WTC11 (cell line): ENCODE measurements at regions not wholly inside any gene's neighbourhood (a gene's known extent, or its start where the extent isn't known, plus 50 kb on each side); places are given as distances from the start of the nearest gene placed in this dataset.

Experiments used
- ATAC-seq: fragments of 200-7000 bp; cut with Tn5 transposase; 2 replicates; pipeline ENCODE4 v1.10.0; 2021; ENCODE audit warnings: mild to moderate bottlenecking, moderate library complexity
- CTCF ChIA-PET: fragments of 300-600 bp; sonication (Branson Sonifier 250); formaldehyde crosslinking; loops from one replicate; lab custom pipeline; 2021; ENCODE audit warnings: antibody characterized with exemption; lab: Charles Lee
- POLR2A ChIA-PET: fragments of 350-600 bp; sonication (Branson Sonifier 250); formaldehyde crosslinking; loops from one replicate; lab custom pipeline; 2021; ENCODE audit warnings: antibody characterized with exemption; lab: Charles Lee
- DNase-seq: peaks from one replicate; pipeline ENCODE4 v3.0.0; 2021; ENCODE audit warnings: low spot score
- H3K27ac Mint-ChIP-seq: 2 replicates; pipeline ENCODE4 v1.8.0; 2021; ENCODE audit warnings: mixed read lengths
- H3K27me3 Mint-ChIP-seq: 2 replicates; pipeline ENCODE4 v1.8.0; 2021; ENCODE audit warnings: low read depth, mild to moderate bottlenecking, moderate library complexity, mixed read lengths
- H3K36me3 Mint-ChIP-seq: 2 replicates; pipeline ENCODE4 v1.8.0; 2021; ENCODE audit warnings: mixed read lengths
- H3K4me1 Mint-ChIP-seq: 2 replicates; pipeline ENCODE4 v1.8.0; 2022; ENCODE audit warnings: mixed read lengths
- H3K4me3 Mint-ChIP-seq: 2 replicates; pipeline ENCODE4 v1.8.0; 2021; ENCODE audit warnings: mild to moderate bottlenecking, moderate library complexity, mixed read lengths
- H3K9me3 Mint-ChIP-seq: 2 replicates; pipeline ENCODE4 v1.8.0; 2021; ENCODE audit warnings: mixed read lengths
- ARID4B ChIP-seq: sonication (generic); formaldehyde crosslinking; IDR thresholded peaks from 2 replicates; pipeline ENCODE4 v1.8.0; 2023; ENCODE audit warnings: missing genetic modification reagents, mild to moderate bottlenecking, borderline replicate concordance
- CREB1 ChIP-seq: sonication (generic); formaldehyde crosslinking; IDR thresholded peaks from 2 replicates; pipeline ENCODE4 v1.8.0; 2023; ENCODE audit warnings: mild to moderate bottlenecking, missing genetic modification reagents
- FOXP1 ChIP-seq: sonication (generic); formaldehyde crosslinking; IDR thresholded peaks from 2 replicates; pipeline ENCODE4 v1.8.0; 2022; ENCODE audit warnings: missing genetic modification reagents, mild to moderate bottlenecking, moderate library complexity, borderline replicate concordance
- JAZF1 ChIP-seq: fragments of 250-450 bp; sonication (Bioruptor Pico); IDR thresholded peaks from 2 replicates; pipeline ENCODE4 v1.9.0; 2021; ENCODE audit warnings: moderate library complexity, mild to moderate bottlenecking, inconsistent platforms
- MLX ChIP-seq: sonication (generic); formaldehyde crosslinking; IDR thresholded peaks from 2 replicates; pipeline ENCODE4 v1.8.1; 2023; ENCODE audit warnings: mild to moderate bottlenecking, missing genetic modification reagents, moderate library complexity
- NR1H2 ChIP-seq: sonication (generic); formaldehyde crosslinking; IDR thresholded peaks from 2 replicates; pipeline ENCODE4 v1.9.0; 2021; ENCODE audit warnings: mild to moderate bottlenecking, moderate library complexity, missing genetic modification reagents
- OVOL2 ChIP-seq: fragments of 250-450 bp; sonication (Bioruptor Pico); IDR thresholded peaks from 2 replicates; pipeline ENCODE4 v1.9.0; 2021; ENCODE audit warnings: mild to moderate bottlenecking, borderline replicate concordance
- PRDM15 ChIP-seq: sonication (generic); formaldehyde crosslinking; IDR thresholded peaks from 2 replicates; pipeline ENCODE4 v1.8.0; 2022; ENCODE audit warnings: missing genetic modification reagents
- SMAD4 ChIP-seq: sonication (generic); formaldehyde crosslinking; IDR thresholded peaks from 2 replicates; pipeline ENCODE4 v1.8.0; 2022; ENCODE audit warnings: mild to moderate bottlenecking, missing genetic modification reagents
- TEAD4 ChIP-seq: sonication (generic); formaldehyde crosslinking; IDR thresholded peaks from 2 replicates; pipeline ENCODE4 v1.8.0; 2022; ENCODE audit warnings: mild to moderate bottlenecking, missing genetic modification reagents
- USF1 ChIP-seq: sonication (generic); formaldehyde crosslinking; IDR thresholded peaks from 2 replicates; pipeline ENCODE4 v1.8.0; 2022; ENCODE audit warnings: mild to moderate bottlenecking, missing genetic modification reagents
- ZNF121 ChIP-seq: sonication (generic); formaldehyde crosslinking; IDR thresholded peaks from 2 replicates; pipeline ENCODE4 v1.8.0; 2023; ENCODE audit warnings: missing genetic modification reagents

GRCh38 chr14:40889126-40889525, 717.5 kb upstream of the LRFN5 start:
- no peak for DNase-seq
- H3K4me3 Mint-ChIP-seq, result no peak overlapping the region
- peaks cover 5% of the 10 kb centered on the region for H3K9me3 Mint-ChIP-seq
- no peak overlapping the region for H3K27ac Mint-ChIP-seq
- TF ChIP-seq OVOL2 (CRISPR knock-in tag), result no peak
- H3K4me1 Mint-ChIP-seq, result no peaks in the 10 kb centered on the region
- no peak for ATAC-seq
- no peaks in the 10 kb centered on the region for H3K36me3 Mint-ChIP-seq
- ChIA-PET CTCF (no interaction called here), POLR2A (no interaction called here)
- no peaks in the 10 kb centered on the region; the same call in 1 of the 2 replicates for H3K27me3 Mint-ChIP-seq

- Mint-ChIP-seq H3K27ac (no peak overlapping the region), H3K27me3 (no peaks in the 10 kb centered on the region; the same call in 1 of the 2 replicates), H3K9me3 (peaks cover 5% of the 10 kb centered on the region), H3K4me1 (peaks cover 5% of the 10 kb centered on the region; the same call in 1 of the 2 replicates)
- CTCF ChIA-PET, result no interaction called here
- POLR2A ChIA-PET, result no interaction called here
- no peak for ATAC-seq
- no peak for TF ChIP-seq JAZF1 (CRISPR knock-in tag)
- no peak for TF ChIP-seq NR1H2 (CRISPR knock-in tag)
- no peak for TF ChIP-seq SMAD4
- TF ChIP-seq USF1 (CRISPR knock-in tag), result no peak
- no peak for TF ChIP-seq TEAD4
- TF ChIP-seq ARID4B, result no peak
- TF ChIP-seq, all 79 proteins: peak for 0
- Mint-ChIP-seq H3K36me3 (no peaks in the 10 kb centered on the region), H3K4me3 (no peak overlapping the region)
- no peak for DNase-seq
Observed at GRCh38 chr14:40887912-40888311, 718.8 kb upstream of the LRFN5 start.

GRCh38 chr14:40870252-40870651, 736.4 kb upstream of the LRFN5 start:
- Mint-ChIP-seq H3K9me3 (peaks cover 19% of the 10 kb centered on the region), H3K27me3 (no peaks in the 10 kb centered on the region), H3K27ac (no peak overlapping the region), H3K4me3 (no peak overlapping the region), H3K36me3 (peaks cover 6% of the 10 kb centered on the region)
- ATAC-seq, result no peak
- CTCF ChIA-PET, result no interaction called here
- no peak for TF ChIP-seq CREB1 (CRISPR knock-in tag)
- TF ChIP-seq PRDM15 (CRISPR knock-in tag), result no peak
- TF ChIP-seq FOXP1 (CRISPR knock-in tag), result no peak
- no peak for TF ChIP-seq ZNF121 (CRISPR knock-in tag)
- TF ChIP-seq MLX (CRISPR knock-in tag), result no peak
- TF ChIP-seq, all 79 proteins: peak for 0
- H3K4me1 Mint-ChIP-seq, result no peaks in the 10 kb centered on the region
- POLR2A ChIA-PET, result no interaction called here
- DNase-seq, result no peak
